ENCODE measurements at regions not wholly inside any gene's neighbourhood (a gene's known extent, or its start where the extent isn't known, plus 50 kb on each side); places are given as distances from the start of the nearest gene placed in this dataset.

- Histone ChIP-seq H3K9me3 (ENCODE audit: low read length) (no peaks in the 10 kb centered on the region), H3K36me3 (ENCODE audit: insufficient read depth, low read length) (no peaks in the 10 kb centered on the region), H3K27me3 (ENCODE audit: insufficient read depth, low read length, poor library complexity, severe bottlenecking) (no peaks in the 10 kb centered on the region), H3K27ac (ENCODE audit: low read depth, low read length) (no peak overlapping the region), H3K4me3 (ENCODE audit: low read length) (no peak overlapping the region), H3K4me1 (ENCODE audit: insufficient read depth, low read length) (no peaks in the 10 kb centered on the region)
- no peak overlapping the region for H3K27ac Mint-ChIP-seq
- DNase-seq = no peak
- H3K27me3 Mint-ChIP-seq = peaks cover 3 to 9% of the 10 kb centered on the region in 2 donors
- no peaks in the 10 kb centered on the region for H3K36me3 Mint-ChIP-seq
- POLR2A ChIA-PET = no interaction called here
- H3K9me3 Mint-ChIP-seq = no peaks in the 10 kb centered on the region
- no peaks in the 10 kb centered on the region for H3K4me1 Mint-ChIP-seq
- no peak overlapping the region for H3K4me3 Mint-ChIP-seq
- CTCF ChIA-PET = no interaction called here
Measured at GRCh38 chr14:55949708-55950107, 168.5 kb upstream of the PELI2 start.

DNA sequence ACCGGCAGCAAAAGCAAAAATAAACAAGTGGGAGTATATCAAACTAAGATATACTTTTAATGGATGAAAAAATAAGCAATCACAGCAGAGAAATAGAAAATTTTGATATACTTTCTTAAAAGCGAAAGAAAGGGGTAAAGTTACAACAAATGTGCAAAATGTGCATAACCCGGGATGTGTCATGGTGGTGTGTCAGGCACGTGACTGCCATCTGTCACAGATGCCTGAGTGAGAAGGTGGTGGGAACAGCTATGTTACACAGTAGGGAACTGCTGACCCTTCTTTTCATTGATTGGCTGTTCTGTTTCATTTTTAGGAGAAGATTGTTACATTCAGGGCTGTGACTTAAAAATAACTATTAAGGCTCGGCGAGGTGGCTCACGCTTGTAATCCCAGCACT is 168.1 kb upstream of the PELI2 start:
- CTCF ChIA-PET = no interaction called here
- Histone ChIP-seq H3K4me1 (ENCODE audit: insufficient read depth, low read length) (no peaks in the 10 kb centered on the region), H3K36me3 (ENCODE audit: insufficient read depth, low read length) (no peaks in the 10 kb centered on the region), H3K27me3 (ENCODE audit: insufficient read depth, low read length, poor library complexity, severe bottlenecking) (no peaks in the 10 kb centered on the region), H3K4me3 (ENCODE audit: low read length) (no peak overlapping the region), H3K9me3 (ENCODE audit: low read length) (no peaks in the 10 kb centered on the region), H3K27ac (ENCODE audit: low read depth, low read length) (no peak overlapping the region)
- Mint-ChIP-seq H3K27ac (no peak overlapping the region), H3K4me1 (no peaks in the 10 kb centered on the region), H3K36me3 (no peaks in the 10 kb centered on the region), H3K27me3 (peaks cover 3 to 9% of the 10 kb centered on the region in 2 donors), H3K4me3 (no peak overlapping the region), H3K9me3 (no peaks in the 10 kb centered on the region)
- POLR2A ChIA-PET = no interaction called here
- no peak for DNase-seq

DNA sequence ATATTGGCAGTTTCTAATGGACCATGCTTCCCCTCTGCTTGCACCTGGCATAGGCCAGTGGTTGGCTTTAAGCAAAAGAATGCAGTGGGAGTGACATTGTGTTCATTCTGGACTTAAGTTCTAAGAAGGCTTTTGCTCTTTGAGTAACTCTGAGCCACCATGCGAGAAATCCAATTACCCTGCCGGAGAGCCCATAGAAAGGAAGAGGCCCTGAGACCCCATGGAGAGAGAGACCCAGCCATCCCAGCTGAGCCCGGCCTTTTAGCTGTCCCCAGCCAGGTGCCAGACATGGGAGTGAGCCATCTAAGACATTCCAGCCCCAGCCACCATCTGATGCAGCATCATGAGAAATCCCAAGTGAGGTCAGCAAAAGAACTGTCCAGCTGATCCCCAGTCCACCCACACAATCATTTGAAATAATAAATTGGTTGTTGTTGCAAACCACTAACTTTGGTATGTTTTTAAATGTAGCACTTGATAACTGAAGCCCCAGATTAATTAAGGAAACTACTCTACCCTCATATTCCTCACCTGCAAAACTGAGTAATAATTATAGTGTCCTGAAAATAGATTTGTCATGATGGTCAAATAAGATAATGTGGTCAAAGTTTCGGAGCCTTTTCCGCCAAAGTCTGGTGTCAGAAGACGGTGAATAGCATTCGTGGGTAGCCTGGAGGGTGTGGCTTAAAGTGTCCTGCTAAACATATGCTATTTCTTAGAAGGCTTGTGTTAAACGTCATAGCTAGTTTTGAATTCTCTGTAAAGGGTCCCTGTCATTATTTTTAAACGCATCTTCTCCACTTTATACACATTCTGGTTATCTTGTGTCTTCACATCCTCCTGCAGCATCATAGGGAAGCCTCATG is 166.6 kb upstream of the PELI2 start:
- Mint-ChIP-seq H3K27ac (no peak overlapping the region), H3K9me3 (no peaks in the 10 kb centered on the region), H3K36me3 (no peaks in the 10 kb centered on the region), H3K27me3 (peaks cover 3 to 4% of the 10 kb centered on the region in 2 donors), H3K4me3 (no peak overlapping the region), H3K4me1 (no peaks in the 10 kb centered on the region)
- CTCF ChIA-PET = no interaction called here
- DNase-seq = no peak
- Histone ChIP-seq H3K27ac (ENCODE audit: low read depth, low read length) (no peak overlapping the region), H3K36me3 (ENCODE audit: insufficient read depth, low read length) (no peaks in the 10 kb centered on the region), H3K9me3 (ENCODE audit: low read length) (no peaks in the 10 kb centered on the region), H3K27me3 (ENCODE audit: insufficient read depth, low read length, poor library complexity, severe bottlenecking) (no peaks in the 10 kb centered on the region), H3K4me1 (ENCODE audit: insufficient read depth, low read length) (no peaks in the 10 kb centered on the region), H3K4me3 (ENCODE audit: low read length) (no peak overlapping the region)
- POLR2A ChIA-PET = no interaction called here

DNA sequence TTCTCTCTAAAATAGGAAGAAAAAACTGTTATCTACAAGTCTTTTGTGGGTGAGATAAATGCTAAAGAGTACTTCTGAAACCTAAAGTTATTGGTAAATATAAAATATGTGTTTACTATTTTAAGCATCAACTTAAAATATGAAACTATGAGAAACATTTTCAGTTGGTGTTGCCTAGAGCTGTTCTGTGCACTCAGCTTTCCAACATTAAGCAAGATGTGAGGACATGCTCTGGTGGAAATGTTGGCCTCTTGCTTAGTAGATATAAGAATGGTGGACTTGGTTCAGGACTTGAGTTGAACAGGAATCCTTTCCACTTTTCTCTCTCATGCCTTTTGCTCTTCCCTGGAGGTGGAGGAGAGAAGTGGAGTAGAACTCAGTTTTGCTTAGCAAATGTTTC is 164.1 kb upstream of the PELI2 start:
- Histone ChIP-seq H3K27ac (ENCODE audit: low read depth, low read length) (no peak overlapping the region), H3K36me3 (ENCODE audit: insufficient read depth, low read length) (no peaks in the 10 kb centered on the region), H3K9me3 (ENCODE audit: low read length) (no peaks in the 10 kb centered on the region), H3K27me3 (ENCODE audit: insufficient read depth, low read length, poor library complexity, severe bottlenecking) (no peaks in the 10 kb centered on the region), H3K4me1 (ENCODE audit: insufficient read depth, low read length) (no peaks in the 10 kb centered on the region), H3K4me3 (ENCODE audit: low read length) (no peak overlapping the region)
- Mint-ChIP-seq H3K9me3 (no peaks in the 10 kb centered on the region), H3K4me1 (no peaks in the 10 kb centered on the region), H3K27me3 (peaks cover 6 to 8% of the 10 kb centered on the region in 2 donors), H3K4me3 (no peak overlapping the region), H3K36me3 (no peaks in the 10 kb centered on the region), H3K27ac (no peak overlapping the region)
- POLR2A ChIA-PET = no interaction called here
- CTCF ChIA-PET = no interaction called here
- no peak for DNase-seq

DNA sequence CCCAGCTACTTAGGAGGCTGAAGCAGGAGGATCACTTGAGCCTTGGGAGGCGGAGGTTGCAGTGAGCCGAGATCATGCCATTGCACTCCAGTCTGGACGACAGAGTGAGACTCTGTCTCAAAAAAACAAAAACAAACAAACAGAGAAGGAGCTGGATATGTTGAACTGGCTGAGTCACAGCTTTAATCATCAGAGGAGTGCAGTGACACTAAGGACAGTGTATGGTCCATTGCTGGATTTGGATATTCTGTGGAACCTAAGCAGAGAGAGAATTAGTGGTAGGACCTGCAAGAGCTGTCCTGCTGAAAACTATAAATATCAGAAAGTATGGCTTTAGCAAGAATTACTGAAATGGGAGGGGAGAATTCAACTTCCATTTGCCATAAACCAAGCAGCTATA is 163.0 kb upstream of the PELI2 start:
- Histone ChIP-seq H3K9me3 (ENCODE audit: low read length) (no peaks in the 10 kb centered on the region), H3K36me3 (ENCODE audit: insufficient read depth, low read length) (no peaks in the 10 kb centered on the region), H3K27me3 (ENCODE audit: insufficient read depth, low read length, poor library complexity, severe bottlenecking) (no peaks in the 10 kb centered on the region), H3K4me1 (ENCODE audit: insufficient read depth, low read length) (no peaks in the 10 kb centered on the region), H3K4me3 (ENCODE audit: low read length) (no peak overlapping the region), H3K27ac (ENCODE audit: low read depth, low read length) (no peak overlapping the region)
- POLR2A ChIA-PET = no interaction called here
- DNase-seq = no peak
- CTCF ChIA-PET = no interaction called here
- H3K27ac Mint-ChIP-seq = no peak overlapping the region
- peaks cover 5 to 8% of the 10 kb centered on the region in 2 donors for H3K27me3 Mint-ChIP-seq
- no peaks in the 10 kb centered on the region for H3K4me1 Mint-ChIP-seq
- no peaks in the 10 kb centered on the region for H3K36me3 Mint-ChIP-seq
- H3K4me3 Mint-ChIP-seq = no peak overlapping the region
- no peaks in the 10 kb centered on the region for H3K9me3 Mint-ChIP-seq

GRCh38 chr14:55957950-55958349 is 160.3 kb upstream of the PELI2 start:
- Mint-ChIP-seq H3K27me3 (peaks cover 5 to 11% of the 10 kb centered on the region in 2 donors), H3K4me1 (no peaks in the 10 kb centered on the region), H3K4me3 (no peak overlapping the region), H3K9me3 (no peaks in the 10 kb centered on the region), H3K27ac (no peak overlapping the region), H3K36me3 (no peaks in the 10 kb centered on the region)
- H3K9me3 ChIP-seq (ENCODE audit: low read length) = no peaks in the 10 kb centered on the region
- no peaks in the 10 kb centered on the region for H3K27me3 ChIP-seq (ENCODE audit: insufficient read depth, low read length, poor library complexity, severe bottlenecking)
- H3K4me3 ChIP-seq (ENCODE audit: low read length) = no peak overlapping the region
- ChIA-PET POLR2A (no interaction called here), CTCF (no interaction called here)
- H3K4me1 ChIP-seq (ENCODE audit: insufficient read depth, low read length) = no peaks in the 10 kb centered on the region
- no peak overlapping the region for H3K27ac ChIP-seq (ENCODE audit: low read depth, low read length)
- no peaks in the 10 kb centered on the region for H3K36me3 ChIP-seq (ENCODE audit: insufficient read depth, low read length)
- DNase-seq = no peak

DNA sequence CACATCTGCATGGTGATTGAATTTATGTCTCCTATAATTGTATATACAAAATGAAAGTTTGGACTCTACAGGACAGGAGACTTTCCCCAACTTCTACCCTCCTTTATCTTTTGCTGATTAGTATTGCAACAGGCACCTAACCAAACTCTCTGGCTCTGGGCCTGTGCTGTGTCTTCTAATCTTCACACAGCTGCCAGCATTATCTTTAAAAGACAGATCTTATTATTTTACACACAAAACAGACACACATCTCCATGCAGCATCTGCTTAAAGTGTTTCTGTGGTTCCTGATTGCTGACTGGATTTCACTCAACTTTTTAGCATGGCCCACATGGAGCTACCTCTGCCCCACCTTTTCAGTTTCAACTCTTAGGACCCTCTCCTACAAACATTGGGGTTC is 154.9 kb upstream of the PELI2 start:
- no peak overlapping the region for H3K27ac ChIP-seq (ENCODE audit: low read depth, low read length)
- ChIA-PET POLR2A (no interaction called here), CTCF (no interaction called here)
- no peaks in the 10 kb centered on the region for H3K9me3 Mint-ChIP-seq
- H3K36me3 ChIP-seq (ENCODE audit: insufficient read depth, low read length) = no peaks in the 10 kb centered on the region
- H3K4me1 ChIP-seq (ENCODE audit: insufficient read depth, low read length) = no peaks in the 10 kb centered on the region
- H3K4me3 ChIP-seq (ENCODE audit: low read length) = no peak overlapping the region
- no peaks in the 10 kb centered on the region for H3K27me3 ChIP-seq (ENCODE audit: insufficient read depth, low read length, poor library complexity, severe bottlenecking)
- no peak overlapping the region for H3K4me3 Mint-ChIP-seq
- H3K27me3 Mint-ChIP-seq = peaks cover 4 to 11% of the 10 kb centered on the region in 2 donors
- H3K4me1 Mint-ChIP-seq = no peaks in the 10 kb centered on the region
- H3K27ac Mint-ChIP-seq = no peak overlapping the region
- H3K9me3 ChIP-seq (ENCODE audit: low read length) = no peaks in the 10 kb centered on the region
- no peak for DNase-seq
- no peaks in the 10 kb centered on the region for H3K36me3 Mint-ChIP-seq

DNA sequence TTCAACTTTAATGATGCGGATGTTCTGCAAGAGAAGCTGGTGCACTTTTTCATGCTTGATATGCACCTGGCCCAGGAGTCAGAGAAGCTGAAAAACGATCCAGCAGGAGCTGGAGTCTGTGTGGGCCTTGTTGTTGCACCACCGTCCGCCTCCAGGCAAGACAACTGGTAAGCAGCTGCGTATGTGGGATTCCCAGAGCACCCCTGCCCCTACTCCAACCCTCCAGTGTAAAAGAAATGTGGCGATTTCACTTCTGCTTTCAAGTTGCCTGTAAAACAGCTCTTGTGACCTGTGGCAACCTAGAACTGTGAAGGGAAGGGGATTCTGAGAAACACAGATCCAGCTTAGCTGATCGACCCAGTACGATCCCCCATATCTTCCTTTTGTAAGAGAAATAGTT is 154.1 kb upstream of the PELI2 start:
- peaks cover 5 to 8% of the 10 kb centered on the region in 2 donors for H3K27me3 Mint-ChIP-seq

More for the DNA sequence above, 154.1 kb upstream of the PELI2 start:
- Histone ChIP-seq H3K4me3 (ENCODE audit: low read length) (no peak overlapping the region), H3K27ac (ENCODE audit: low read depth, low read length) (no peak overlapping the region), H3K4me1 (ENCODE audit: insufficient read depth, low read length) (no peaks in the 10 kb centered on the region), H3K36me3 (ENCODE audit: insufficient read depth, low read length) (no peaks in the 10 kb centered on the region), H3K9me3 (ENCODE audit: low read length) (no peaks in the 10 kb centered on the region), H3K27me3 (ENCODE audit: insufficient read depth, low read length, poor library complexity, severe bottlenecking) (no peaks in the 10 kb centered on the region)
- POLR2A ChIA-PET = no interaction called here
- Mint-ChIP-seq H3K36me3 (no peaks in the 10 kb centered on the region), H3K27ac (peak overlapping the region in 1 of 8 donors; percentile 54), H3K4me3 (no peak overlapping the region), H3K4me1 (no peaks in the 10 kb centered on the region), H3K9me3 (no peaks in the 10 kb centered on the region)
- CTCF ChIA-PET = no interaction called here
- no peak for DNase-seq

Data from CD8-positive, alpha-beta memory T cell (primary cell).